ENCODE measurements at regions not wholly inside any gene's neighbourhood (a gene's known extent, or its start where the extent isn't known, plus 50 kb on each side); places are given as distances from the start of the nearest gene placed in this dataset.

DNA sequence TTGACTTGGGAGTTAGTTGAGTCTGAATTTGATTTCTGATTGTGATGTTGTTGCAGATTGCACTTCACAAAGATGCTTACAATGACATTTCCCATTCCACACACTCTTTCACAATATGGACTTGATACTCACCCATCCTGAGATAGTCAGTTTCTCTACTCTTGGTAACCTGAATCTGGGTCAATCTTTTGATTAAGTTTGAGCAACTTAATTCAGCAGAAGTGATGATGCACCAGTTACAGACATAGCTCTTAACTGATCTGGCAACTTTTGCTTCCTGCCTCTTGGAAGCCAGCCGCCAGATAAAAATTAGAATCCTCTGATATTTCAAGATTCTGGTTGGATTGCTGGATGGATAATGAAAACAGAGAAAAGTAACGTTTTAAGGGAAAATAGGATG is 79.7 kb upstream of the OSMR start:
- H3K27me3 ChIP-seq = no peaks in the 10 kb centered on the region
- DNase-seq (no peak), FAIRE-seq (no peak), ATAC-seq (no peak)
- H3K36me3 ChIP-seq = no peaks in the 10 kb centered on the region
- no peaks in the 10 kb centered on the region for H3K4me1 ChIP-seq
- no peak overlapping the region for H3K4me3 ChIP-seq
- no peaks in the 10 kb centered on the region for H3K9me3 ChIP-seq
- intact Hi-C loops (cut with DNase I) = no loop called here
- no peak overlapping the region for H3K27ac ChIP-seq
- WGBS, 2 donors = 62 to 74% methylated on average over 2 of the region's 2 CpGs
- TF ChIP-seq, protein P1, sequence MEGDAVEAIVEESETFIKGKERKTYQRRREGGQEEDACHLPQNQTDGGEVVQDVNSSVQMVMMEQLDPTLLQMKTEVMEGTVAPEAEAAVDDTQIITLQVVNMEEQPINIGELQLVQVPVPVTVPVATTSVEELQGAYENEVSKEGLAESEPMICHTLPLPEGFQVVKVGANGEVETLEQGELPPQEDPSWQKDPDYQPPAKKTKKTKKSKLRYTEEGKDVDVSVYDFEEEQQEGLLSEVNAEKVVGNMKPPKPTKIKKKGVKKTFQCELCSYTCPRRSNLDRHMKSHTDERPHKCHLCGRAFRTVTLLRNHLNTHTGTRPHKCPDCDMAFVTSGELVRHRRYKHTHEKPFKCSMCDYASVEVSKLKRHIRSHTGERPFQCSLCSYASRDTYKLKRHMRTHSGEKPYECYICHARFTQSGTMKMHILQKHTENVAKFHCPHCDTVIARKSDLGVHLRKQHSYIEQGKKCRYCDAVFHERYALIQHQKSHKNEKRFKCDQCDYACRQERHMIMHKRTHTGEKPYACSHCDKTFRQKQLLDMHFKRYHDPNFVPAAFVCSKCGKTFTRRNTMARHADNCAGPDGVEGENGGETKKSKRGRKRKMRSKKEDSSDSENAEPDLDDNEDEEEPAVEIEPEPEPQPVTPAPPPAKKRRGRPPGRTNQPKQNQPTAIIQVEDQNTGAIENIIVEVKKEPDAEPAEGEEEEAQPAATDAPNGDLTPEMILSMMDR (IDR thresholded peaks at IDR 0.05) = no peak

DNA sequence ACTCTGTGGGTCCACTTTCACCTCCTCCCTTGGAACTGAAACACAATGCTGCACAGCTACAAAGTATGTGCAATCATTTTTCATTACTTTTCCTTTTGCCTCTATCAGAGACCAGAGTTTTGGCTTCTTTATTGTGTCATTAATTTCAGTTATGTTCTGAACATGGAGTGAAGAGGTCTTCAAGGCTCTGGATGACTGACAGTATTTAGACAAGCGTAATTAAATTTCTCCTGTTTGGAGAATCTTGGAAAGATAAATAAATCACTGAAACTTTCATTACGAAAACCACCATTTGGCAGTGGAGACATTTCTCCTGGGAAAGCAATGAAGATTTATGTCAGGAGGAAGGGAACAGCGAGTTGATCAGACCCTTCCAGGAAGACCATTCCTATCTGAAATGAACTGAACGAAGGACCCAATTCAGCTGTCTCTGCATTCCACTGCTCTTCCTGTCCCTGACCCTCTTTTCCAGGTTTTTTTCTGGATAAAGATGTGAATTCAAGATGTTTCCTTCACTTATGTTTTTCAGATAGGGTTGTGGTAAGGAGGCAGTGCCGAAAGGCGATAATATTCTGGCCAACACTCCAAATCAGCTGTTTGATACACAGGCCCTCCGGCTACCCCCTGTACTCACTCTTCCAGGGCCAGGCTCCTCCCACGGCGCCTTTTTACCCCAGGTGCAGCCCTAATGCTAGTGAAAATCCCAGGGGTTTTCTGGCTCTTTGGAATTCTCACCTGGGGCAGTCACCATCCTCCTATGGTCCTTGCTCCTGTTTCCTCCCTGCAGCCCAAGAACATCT is 77.2 kb upstream of the OSMR start:
- no peak for FAIRE-seq
- DNase-seq = no peak
- H3K9me3 ChIP-seq = no peaks in the 10 kb centered on the region
- H3K27ac ChIP-seq = no peak overlapping the region
- WGBS, 2 donors = 70 to 73% methylated on average over 9 of the region's 9 CpGs
- ATAC-seq = no peak
- intact Hi-C loops (cut with DNase I) = no loop called here
- TF ChIP-seq, protein P1 (IDR thresholded peaks at IDR 0.05) = no peak
- H3K4me3 ChIP-seq = no peak overlapping the region
- no peaks in the 10 kb centered on the region for H3K36me3 ChIP-seq
- H3K4me1 ChIP-seq = no peaks in the 10 kb centered on the region
- H3K27me3 ChIP-seq = no peaks in the 10 kb centered on the region

DNA sequence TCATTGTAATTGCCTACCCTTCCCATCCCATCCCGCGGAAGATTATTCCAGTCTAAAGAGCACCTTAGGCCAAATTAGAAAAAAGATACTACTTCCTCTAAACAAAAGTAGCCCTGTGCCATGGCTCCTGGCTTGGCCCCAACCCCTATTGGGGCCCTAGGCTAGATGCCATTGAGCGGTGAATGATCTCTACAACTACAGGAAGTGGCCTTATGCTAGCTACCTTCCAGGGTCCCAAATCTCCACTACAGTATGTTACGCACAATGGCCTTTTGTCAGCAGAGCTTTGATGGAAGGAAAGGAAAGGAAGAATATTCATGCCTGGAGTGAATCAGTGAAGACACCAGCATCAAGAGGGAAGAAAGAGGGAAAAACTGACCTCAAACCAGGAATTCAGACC is 73.3 kb upstream of the OSMR start:
- no peak for FAIRE-seq
- TF ChIP-seq, protein P1 (IDR thresholded peaks at IDR 0.05) = no peak
- DNase-seq = no peak
- Histone ChIP-seq H3K4me3 (no peak overlapping the region), H3K4me1 (no peaks in the 10 kb centered on the region), H3K27ac (no peak overlapping the region), H3K27me3 (no peaks in the 10 kb centered on the region), H3K36me3 (no peaks in the 10 kb centered on the region), H3K9me3 (no peaks in the 10 kb centered on the region)
- intact Hi-C loops (cut with DNase I) = no loop called here
- 91 to 94% methylated on average over 4 of the region's 4 CpGs for WGBS, 2 donors
- no peak for ATAC-seq

DNA sequence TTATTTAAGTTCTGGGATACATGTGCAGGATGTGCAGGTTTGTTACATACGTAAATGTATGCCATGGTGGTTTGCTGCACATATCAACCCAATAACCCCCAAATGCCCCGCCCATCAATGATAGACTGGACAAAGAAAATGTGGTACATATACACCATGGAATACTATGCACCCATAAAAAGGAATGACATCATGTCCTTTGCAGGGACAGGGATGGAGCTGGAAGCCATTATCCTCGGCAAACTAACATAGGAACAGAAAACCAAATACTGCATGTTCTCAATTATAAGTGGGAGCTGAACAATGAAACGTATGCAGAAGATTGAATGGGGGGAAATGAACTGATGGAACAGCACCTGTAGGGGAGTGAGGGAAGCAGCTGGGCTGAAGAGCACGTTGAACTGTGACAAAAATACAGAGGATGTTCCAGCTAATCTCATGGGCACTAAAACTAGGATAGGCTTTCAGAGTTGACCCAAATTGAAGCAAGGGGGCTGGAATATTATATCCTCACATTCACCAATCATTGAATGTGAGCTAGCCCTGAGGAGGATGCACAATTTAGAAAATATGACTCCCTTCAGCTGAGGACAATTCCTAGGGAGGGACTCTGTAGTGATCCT is 70.5 kb upstream of the OSMR start:
- WGBS, 2 donors = 70 to 76% methylated on average over 5 of the region's 5 CpGs

More for the DNA sequence above, 70.5 kb upstream of the OSMR start:
- TF ChIP-seq, protein P1 (IDR thresholded peaks at IDR 0.05) = no peak
- H3K27me3 ChIP-seq = no peaks in the 10 kb centered on the region
- intact Hi-C loops (cut with DNase I) = no loop called here
- ATAC-seq (no peak), DNase-seq (no peak), FAIRE-seq (no peak)
- H3K27ac ChIP-seq = no peak overlapping the region
- no peak overlapping the region for H3K4me3 ChIP-seq
- H3K36me3 ChIP-seq = no peaks in the 10 kb centered on the region
- no peaks in the 10 kb centered on the region for H3K4me1 ChIP-seq
- H3K9me3 ChIP-seq = no peaks in the 10 kb centered on the region

All from pancreas (tissue), 10 donors.